GM10847 (cell line): ENCODE measurements at regions not wholly inside any gene's neighbourhood (a gene's known extent, or its start where the extent isn't known, plus 50 kb on each side); places are given as distances from the start of the nearest gene placed in this dataset.

Experiments
- POLR2A ChIP-seq: IDR thresholded peaks from 2 replicates; pipeline ENCODE4 v1.6.1; 2011; ENCODE audit not compliant: insufficient read length; ENCODE audit errors: extremely low read depth

DNA sequence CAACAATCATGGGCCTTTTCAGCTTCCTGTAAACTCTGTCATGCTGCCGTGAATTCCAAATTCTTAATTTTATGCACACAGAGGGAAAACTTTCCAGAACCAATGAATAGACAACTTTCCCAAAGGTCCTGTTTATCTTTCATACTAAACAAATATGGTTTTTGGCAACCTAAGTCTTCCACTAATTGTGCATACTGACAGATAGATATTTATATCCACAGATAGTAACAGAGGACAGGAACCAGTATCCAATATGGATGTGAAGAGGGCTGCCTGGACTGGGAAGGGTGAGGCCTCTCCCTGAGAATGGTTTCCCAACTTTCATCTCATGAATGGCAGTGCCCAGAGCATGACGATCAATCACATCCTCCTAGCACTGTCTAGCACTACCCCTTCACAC lies 80.4 kb downstream of the MRPL57 start:
- no peak for TF ChIP-seq POLR2A

DNA sequence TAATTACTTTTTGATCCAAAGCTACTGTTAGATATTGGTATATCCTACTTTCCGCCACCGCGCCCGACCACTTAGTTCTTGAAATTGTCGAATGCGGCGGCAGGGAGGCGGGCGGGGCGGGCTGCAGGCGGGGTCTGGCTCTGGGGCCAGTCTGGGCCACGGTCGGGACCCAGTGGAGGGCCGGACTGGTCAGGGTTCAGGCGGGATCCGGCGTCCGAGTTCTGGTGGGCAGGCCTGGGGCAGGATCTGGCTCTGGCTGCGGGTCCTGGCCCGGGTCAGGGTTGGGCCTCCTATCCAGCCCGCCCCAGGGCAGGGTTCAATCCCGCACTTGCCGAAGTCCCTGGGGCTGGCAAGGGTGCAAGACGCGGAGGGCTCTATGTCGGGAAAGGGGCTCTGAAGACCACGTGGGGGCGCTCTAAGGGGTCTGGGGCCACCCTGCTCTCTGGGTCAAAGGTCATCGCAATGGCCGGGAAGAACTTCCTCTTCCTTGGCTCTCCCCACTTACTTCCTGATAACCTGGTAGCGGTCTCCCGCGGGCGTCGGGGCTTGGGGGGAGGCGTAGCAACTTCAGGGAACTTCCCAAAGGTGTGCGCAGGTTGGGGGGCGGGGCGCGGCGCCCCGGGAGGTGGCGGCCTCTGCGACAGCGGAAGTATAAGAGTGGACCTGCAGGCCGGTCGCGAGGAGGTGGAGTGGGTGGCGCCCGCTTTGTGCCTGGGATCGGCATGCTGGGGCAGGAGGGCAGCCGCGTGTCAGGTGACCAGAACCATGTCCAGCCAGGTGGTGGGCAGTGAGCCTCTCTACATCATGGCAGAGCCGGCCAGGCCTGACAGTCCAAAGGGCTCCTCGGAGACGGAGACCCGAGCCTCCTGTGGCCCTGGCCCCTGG lies 83.4 kb downstream of the MRPL57 start:
- no peak for TF ChIP-seq POLR2A

DNA sequence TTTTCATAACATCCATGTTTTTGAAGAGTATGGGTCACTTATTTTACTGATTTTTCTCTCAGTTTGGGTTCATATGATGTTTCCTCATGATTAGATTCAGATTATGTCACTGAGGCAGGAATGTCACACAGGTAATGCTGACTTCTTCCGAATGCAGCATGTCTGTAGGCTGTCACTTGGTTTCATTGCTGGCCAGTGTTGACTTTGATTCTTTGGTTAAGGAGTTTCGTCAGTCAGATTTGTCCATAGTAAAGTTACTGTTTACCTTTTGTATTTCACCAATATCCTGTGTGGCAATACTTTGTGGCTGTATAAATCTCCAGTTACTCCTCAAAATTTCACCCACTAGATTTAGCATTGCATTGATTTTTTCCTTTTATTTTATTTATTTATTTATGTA lies 105.6 kb downstream of the MRPL57 start:
- no peak for TF ChIP-seq POLR2A

DNA sequence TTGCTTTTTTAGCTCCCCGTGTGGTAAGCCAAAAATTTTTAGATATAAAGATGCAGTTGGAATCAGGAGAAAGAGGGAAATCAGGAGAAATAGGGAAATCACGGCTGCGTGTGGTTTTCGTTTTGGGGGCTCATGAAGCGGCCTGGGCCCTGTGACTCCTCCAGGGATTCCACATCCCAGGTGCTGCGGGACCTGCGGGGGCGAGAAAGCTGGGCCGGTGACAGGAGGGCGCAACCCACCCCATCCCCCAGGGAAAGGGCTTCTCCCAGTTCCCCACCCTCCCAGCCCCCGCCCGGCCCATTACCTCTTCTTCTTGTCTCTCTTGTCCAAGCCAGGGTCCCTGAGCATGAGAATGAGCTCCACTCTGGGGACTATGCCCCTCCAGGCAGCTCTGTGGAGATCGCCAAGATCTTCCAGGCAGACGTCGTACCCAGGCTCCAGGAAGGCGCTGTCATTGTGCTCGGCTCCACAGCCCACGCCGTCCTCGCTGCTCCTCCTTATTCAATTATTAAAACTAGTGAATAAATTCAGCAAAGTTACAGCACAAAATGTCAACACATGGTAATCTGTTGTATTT lies 111.0 kb downstream of the MRPL57 start:
- no peak for TF ChIP-seq POLR2A

DNA sequence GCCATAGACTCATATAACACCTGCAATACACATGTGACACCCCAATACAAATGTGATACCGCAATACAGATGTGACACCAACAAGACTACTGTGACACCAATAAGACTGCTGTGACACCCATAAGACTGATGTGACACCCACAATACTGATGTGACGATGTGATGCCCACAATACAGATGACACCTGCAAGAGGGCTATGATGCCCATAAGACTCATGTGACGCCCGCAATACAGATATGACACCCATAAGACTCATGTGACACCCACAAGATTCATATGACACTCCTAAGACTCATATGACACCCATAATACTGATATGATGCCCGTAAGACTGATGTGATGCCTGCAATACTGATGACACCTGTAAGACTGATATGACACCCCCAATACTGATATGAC lies 113.0 kb downstream of the MRPL57 start:
- no peak for TF ChIP-seq POLR2A

DNA sequence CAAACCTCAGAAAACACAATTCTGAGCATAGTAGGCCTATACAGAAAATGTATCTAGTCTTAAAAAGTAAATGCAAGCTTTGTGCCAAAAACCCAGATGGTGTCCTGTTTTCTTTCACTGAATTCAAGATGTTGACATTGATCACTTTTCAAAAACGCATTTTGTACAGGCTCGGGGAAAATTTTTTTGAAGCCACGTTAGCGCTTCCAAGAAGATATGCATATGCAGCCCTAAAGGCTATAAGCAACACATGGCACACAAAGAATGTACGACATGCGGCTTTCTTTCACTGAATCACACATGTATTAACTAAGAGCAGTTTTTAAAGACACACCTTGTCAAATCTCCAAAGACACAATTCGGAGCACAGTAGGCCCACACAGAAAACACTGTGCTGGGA lies 115.4 kb downstream of the MRPL57 start:
- TF ChIP-seq POLR2A: no peak

DNA sequence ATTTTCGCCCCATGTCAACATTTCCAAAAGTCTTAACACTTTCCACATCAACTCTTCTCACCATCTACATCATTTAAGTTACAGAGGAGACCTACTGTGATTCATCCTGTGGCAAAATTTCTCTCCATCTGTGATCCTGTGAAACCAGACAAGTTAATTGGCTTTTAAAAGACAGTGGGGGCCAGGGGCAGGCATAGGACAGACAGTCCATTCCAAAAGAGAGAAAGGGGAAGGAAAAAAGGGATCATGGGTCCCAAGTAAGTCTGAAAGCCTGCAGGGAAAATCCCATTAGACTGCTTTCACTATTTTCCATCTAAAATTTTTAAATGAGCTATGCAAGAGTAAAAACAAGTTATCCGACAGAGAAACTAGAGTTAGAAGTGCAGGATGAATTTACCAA lies 121.0 kb downstream of the MRPL57 start:
- no peak for TF ChIP-seq POLR2A

DNA sequence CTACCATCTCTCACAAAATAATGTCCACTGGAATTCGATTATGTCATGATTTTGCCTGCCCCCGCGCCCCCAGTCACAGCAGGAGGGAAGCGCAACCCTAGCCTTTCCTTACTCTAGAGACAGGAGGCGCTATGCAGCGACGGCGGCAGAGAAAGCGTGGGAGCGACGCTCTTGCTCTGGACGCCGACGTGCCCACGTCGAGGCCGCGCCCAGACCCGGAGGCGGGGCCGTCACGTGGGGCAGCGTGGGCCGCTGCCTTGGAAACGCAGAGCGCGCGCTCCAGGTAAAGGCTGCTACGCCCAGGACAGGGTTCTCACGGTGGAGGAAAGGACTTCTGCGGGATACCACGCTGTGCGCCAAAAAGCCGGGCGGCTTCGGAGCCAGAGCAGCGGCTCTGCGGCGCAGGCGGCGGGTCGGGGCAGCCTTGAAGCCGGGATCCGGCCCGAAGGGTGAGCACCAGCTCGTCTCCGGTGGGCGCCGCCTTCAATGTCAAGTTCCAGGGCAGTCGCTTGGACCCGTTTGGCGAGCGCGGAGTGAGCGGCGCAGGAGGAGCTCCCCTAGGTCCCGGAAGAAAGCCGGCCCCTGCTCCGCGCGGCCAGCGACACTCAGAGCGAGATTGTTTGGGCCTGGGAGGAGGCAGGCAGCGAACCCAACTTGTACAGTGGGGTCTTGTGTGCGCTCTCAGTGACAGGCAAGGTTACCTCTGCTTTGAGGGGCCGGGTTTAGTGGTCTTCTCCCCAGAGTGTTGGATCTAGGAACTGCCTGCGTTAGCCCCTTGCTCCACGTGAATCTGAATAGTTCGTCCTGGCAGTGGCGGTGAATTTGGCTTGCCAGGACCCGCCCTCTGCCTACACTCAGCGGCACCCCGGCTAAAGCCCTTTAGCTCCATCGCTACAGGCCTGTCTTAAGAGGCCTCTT lies 121.7 kb downstream of the MRPL57 start:
- peak; percentile 62 for TF ChIP-seq POLR2A

DNA sequence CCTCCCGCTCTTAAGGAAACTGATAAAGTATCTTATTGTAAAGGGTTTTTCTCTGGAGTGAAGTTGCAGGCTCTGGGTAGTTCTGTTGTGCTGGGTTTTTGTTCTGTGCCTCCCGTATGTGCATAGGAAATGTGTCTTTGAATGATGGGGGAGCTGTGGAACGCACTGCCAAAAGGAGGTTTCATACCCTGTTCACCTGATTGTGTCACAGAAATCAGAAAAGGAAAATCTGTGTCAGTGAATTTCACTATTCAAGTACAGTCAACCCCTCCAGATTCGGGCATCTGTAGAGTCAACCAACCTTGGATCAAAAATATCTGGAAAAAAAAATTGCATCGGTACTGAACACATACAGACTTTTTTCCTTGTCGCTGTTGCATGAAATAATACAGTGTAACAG lies 127.8 kb downstream of the MRPL57 start:
- TF ChIP-seq POLR2A: no peak

DNA sequence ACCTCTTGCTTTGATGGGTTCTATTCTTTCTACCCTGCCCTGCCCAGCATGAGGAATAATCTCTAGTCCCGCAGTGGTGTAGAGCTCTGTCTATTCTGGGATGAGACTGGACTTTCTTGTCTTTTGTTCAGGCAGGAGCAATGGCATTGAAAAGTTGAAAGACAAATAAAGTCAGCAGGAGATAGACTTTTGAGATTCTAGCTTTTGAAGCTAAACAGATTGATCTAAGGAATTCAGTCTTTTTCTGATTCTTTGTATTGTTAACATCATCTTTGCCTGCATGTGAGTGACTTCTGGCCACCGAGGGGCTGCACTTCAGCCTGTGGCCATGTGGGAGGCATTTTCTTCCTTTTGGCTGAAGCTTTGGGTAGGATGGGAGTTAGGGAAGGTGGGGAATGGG lies 132.4 kb downstream of the MRPL57 start:
- no peak for TF ChIP-seq POLR2A

DNA sequence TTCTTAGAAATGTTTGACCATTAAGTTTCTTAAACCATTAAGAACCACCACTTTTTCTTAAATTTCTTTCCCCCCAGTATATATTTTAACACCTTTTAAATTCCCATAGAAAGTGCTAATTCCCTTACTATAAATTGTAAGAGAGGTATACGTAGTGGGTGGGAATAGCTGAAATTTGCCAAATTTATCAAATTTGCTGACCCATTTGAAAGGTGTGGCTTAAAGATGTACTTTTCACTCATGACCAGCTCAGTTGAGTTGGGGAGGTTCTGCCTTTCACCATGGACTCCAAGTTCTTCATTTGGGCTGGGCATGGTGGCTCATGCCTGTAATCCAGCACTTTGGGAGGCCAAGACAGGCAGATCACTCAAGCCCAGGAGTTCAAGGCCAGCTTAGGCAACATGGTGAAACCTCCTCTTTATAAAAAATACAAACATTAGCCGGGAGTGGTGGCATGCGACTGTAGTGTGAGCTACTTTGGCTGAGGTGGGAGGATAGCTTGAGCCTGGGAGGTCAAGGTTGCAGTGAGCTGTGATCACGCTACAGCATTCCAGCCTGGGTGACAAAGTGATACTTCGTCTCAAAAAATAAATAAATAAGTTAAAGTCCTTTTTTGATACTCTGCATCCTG lies 133.2 kb downstream of the MRPL57 start:
- TF ChIP-seq POLR2A: no peak

DNA sequence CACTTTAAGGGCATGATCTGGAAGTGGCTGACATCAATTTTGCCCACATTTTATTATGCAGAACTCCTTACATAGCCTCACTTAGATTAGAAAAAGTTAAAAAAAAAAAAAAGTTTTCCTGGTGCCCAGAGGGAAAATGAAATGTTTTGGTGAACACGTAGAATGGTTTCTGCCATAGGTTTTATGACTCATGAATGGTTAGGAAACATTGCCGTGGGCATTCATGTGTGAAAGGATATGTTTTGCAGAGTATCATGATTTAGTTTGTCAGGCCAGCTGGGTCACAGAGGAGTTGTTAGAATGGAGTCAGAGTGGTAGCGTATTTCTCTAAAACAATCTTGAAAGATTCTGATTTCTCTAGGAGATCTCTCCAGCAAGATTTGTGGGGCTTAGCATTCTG lies 133.8 kb downstream of the MRPL57 start:
- TF ChIP-seq POLR2A: no peak

DNA sequence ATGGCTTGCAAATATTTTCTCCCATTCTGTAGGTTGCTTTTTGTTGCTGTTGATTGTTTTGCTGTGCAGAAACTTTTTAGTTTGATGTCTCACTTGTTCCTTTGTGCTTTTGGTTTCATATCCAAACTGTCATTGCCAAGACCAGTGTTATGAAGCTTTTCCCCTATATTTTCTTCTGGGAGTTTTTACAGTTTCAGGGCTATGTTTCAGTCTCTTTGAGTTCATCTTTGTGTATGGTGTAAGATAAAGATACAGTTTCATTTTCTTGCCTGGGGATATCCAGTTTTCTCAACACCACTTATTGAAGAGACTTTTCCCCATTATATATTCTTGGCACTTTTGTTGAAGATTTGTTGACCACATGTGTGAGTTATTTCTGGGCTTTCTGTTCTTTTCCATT lies 139.9 kb downstream of the MRPL57 start:
- no peak for TF ChIP-seq POLR2A

DNA sequence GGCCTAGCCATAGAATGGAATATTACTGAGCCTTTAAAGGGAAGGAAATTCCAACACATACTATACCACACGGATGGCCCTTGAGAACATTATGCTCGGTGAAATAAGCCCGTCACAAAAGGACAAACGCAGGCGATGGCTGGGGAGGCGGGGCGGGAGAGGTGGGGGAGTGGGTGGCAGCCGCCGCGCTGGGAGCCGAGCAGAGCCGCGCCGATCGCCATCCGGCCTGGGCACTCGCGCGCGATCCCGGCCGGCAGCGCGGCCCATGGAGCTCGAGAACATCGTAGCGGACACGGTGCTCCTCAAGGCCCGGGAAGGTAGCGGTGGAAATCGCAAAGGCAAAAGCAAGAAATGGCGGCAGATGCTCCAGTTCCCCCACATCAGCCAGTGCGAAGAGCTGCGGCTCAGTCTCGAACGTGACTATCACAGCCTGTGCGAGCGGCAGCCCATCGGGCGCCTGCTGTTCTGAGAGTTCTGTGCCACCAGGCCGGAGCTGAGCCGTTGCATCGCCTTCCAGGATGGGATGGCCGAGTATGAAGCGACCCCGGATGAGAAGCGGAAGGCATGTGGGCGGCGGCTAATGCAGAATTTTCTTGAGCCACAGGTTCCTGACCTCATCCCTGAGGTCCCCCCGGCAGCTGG lies 140.1 kb downstream of the ZDHHC20 start:
- TF ChIP-seq POLR2A: no peak
